ENCODE measurements at regions not wholly inside any gene's neighbourhood (a gene's known extent, or its start where the extent isn't known, plus 50 kb on each side); places are given as distances from the start of the nearest gene placed in this dataset.

DNA sequence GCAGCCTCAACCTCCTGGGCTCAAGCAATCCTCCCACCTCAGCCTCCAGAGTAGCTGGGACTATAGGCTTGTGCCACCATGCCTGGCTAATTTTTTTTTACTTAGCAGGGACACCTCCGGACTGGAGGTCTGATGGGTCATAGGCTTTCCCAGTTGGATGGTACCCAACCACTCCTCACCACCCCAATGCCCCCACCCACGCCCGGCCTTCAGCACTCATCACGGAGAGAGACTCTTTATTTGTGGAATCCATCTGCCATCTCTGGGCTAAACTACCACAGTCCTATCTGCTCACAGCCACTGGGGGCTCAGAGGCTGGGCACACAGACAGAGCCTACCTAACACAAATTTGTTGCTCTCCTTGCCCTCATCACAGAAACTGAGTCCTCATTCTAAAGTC lies 58.3 kb upstream of the STXBP1 start:
- Histone ChIP-seq H3K9me3 (no peaks in the 10 kb centered on the region), H3K4me3 (no peak overlapping the region), H3K27me3 (no peaks in the 10 kb centered on the region), H3K36me3 (no peaks in the 10 kb centered on the region), H3K4me1 (peaks cover 0 to 16% of the 10 kb centered on the region in 2 donors), H3K27ac (no peak overlapping the region)
- TF ChIP-seq, protein P1, sequence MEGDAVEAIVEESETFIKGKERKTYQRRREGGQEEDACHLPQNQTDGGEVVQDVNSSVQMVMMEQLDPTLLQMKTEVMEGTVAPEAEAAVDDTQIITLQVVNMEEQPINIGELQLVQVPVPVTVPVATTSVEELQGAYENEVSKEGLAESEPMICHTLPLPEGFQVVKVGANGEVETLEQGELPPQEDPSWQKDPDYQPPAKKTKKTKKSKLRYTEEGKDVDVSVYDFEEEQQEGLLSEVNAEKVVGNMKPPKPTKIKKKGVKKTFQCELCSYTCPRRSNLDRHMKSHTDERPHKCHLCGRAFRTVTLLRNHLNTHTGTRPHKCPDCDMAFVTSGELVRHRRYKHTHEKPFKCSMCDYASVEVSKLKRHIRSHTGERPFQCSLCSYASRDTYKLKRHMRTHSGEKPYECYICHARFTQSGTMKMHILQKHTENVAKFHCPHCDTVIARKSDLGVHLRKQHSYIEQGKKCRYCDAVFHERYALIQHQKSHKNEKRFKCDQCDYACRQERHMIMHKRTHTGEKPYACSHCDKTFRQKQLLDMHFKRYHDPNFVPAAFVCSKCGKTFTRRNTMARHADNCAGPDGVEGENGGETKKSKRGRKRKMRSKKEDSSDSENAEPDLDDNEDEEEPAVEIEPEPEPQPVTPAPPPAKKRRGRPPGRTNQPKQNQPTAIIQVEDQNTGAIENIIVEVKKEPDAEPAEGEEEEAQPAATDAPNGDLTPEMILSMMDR (IDR thresholded peaks at IDR 0.05), result no peak
- intact Hi-C loops (cut with DNase I; ENCODE audit: low total_unique reads), result no loop called here
- no peak for DNase-seq

- Histone ChIP-seq H3K36me3 (no peaks in the 10 kb centered on the region), H3K27ac (peak overlapping the region; percentile 11 to 68), H3K27me3 (no peaks in the 10 kb centered on the region), H3K9me3 (no peaks in the 10 kb centered on the region), H3K4me1 (peaks cover 0 to 16% of the 10 kb centered on the region in 2 donors), H3K4me3 (no peak overlapping the region)
- no peak for TF ChIP-seq POLR2A (IDR thresholded peaks at IDR 0.05)
- TF ChIP-seq, protein P1 (IDR thresholded peaks at IDR 0.05), result no peak
- intact Hi-C loops (cut with DNase I; ENCODE audit: low total_unique reads), result no loop called here
- DNase-seq, result no peak
Observed at GRCh38 chr9:127554966-127555839, 56.9 kb upstream of the STXBP1 start.

DNA sequence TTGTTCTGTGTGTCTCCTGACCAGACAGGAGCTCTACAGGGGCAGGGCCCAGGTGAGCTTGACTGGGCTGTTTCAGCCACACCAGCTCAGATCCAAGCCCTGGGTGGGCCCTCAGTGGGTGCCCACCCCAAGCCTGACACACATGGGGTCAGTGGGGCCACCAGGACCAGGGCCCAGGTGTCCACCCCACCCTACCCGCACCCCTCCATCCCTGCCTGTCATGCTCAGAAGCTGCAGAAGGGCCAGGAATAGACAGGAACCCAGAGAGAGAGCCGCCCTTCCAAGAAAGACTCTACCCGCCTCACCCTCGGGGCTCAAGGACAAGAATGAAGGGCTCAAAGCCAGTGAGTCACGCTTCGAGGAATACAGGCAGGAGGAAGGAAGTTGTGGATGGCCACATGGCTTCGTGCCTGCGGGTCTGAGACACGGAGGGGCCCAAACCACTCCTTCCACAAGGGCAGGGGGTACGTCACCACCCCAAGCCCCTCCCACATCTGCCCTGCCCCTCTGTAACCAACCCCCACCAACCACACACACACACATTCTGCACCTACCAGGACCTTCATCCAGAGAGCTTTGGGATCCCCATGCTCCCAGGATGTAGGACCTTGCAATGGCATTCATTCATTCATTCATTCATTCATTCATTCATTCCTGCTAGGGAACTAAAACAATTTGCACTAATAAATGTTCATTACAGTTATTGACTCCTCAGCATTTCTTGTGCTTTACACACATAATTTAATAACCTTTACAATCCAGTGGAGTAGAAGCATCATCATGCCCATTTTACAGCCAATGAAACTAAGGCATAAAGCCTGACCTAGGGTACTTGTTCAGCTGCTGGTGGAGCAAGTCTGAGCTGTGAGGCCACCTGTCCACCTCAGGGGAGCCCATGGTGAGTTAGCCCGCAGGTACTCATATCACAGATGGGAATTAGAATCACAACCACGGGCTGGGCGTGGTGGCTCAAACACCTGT lies 55.9 kb upstream of the STXBP1 start:
- Histone ChIP-seq H3K4me1 (peaks cover 3 to 19% of the 10 kb centered on the region in 2 donors), H3K4me3 (no peak overlapping the region), H3K36me3 (no peaks in the 10 kb centered on the region), H3K27ac (peak overlapping the region; percentile 11 to 68), H3K9me3 (no peaks in the 10 kb centered on the region), H3K27me3 (no peaks in the 10 kb centered on the region)
- intact Hi-C loops (cut with DNase I; ENCODE audit: low total_unique reads), result no loop called here
- TF ChIP-seq, protein P1 (IDR thresholded peaks at IDR 0.05), result no peak
- TF ChIP-seq POLR2A (IDR thresholded peaks at IDR 0.05), result no peak
- peak; percentile 51 to 67 for DNase-seq

DNA sequence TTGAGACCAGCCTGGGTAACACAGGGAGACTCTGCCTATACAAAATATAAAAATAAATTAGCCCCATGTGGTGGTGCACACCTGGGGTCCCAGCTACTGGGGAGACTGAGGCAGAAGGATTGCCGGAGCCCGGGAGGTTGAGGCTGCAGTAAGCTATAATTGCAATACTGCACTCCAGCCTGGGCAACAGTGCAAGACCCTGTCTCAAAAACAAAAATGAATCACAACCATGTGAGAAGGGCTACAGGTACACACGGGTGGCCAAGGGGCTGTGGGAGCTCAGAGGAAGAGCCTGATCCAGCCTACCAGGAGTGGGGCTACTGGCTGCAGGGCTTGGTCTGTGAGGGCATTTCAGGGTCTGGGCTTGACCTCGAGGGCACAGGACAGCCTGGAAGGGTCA lies 55.2 kb upstream of the STXBP1 start:
- Histone ChIP-seq H3K9me3 (no peaks in the 10 kb centered on the region), H3K4me3 (no peak overlapping the region), H3K36me3 (no peaks in the 10 kb centered on the region), H3K4me1 (peaks cover 3 to 24% of the 10 kb centered on the region in 2 donors), H3K27me3 (no peaks in the 10 kb centered on the region), H3K27ac (peak overlapping the region; percentile 81 to 89)
- TF ChIP-seq POLR2A (IDR thresholded peaks at IDR 0.05), result no peak
- TF ChIP-seq, protein P1 (IDR thresholded peaks at IDR 0.05), result no peak
- intact Hi-C loops (cut with DNase I; ENCODE audit: low total_unique reads), result no loop called here
- no peak for DNase-seq
